GM13976 (cell line): ENCODE measurements at regions not wholly inside any gene's neighbourhood (a gene's known extent, or its start where the extent isn't known, plus 50 kb on each side); places are given as distances from the start of the nearest gene placed in this dataset.
A peak's percentile ranks its signal among the peaks of the same experiment; 100 is the strongest.

Source experiments
- DNase-seq: peaks from one replicate; pipeline ENCODE4 v3.0.0; 2012; ENCODE audit warnings: low spot score
- in situ Hi-C: fragments of 300-500 bp; cut with MboI; formaldehyde crosslinking; loops from one replicate; pipeline ENCODE4 v1.12.0; 2022; ENCODE audit warnings: low sequenced_read_pairs, mixed read lengths, inconsistent platforms; ENCODE audit not compliant: unreplicated experiment
- TF ChIP-seq, protein P1 (sequence below): IDR thresholded peaks from 2 replicates; pipeline ENCODE4 v1.5.1; 2012; ENCODE audit warnings: borderline replicate concordance, mild to moderate bottlenecking; ENCODE audit not compliant: insufficient read depth; ENCODE audit errors: extremely low read depth, missing control alignments, control extremely low read depth

DNA sequence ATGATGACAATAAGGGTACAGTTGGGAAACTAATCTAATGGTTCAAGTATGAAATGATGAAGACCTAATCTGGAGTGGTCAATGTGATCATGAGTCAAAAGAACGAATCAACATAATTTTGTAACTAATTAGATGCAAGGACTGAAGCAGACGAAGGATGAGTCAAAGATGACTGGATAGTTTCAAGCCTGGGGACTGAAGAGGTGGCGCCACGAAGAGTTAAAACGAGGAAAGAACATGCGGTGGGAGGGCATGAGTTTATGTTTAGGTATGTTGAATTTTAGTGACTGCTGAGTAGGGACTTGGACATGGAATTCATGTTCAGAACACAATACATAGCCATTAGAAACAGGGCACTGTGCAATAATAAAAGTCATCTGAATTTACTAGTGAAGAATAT, 221.5 kb upstream of the FAM241A start:
- no peak for DNase-seq
- TF ChIP-seq, protein P1, sequence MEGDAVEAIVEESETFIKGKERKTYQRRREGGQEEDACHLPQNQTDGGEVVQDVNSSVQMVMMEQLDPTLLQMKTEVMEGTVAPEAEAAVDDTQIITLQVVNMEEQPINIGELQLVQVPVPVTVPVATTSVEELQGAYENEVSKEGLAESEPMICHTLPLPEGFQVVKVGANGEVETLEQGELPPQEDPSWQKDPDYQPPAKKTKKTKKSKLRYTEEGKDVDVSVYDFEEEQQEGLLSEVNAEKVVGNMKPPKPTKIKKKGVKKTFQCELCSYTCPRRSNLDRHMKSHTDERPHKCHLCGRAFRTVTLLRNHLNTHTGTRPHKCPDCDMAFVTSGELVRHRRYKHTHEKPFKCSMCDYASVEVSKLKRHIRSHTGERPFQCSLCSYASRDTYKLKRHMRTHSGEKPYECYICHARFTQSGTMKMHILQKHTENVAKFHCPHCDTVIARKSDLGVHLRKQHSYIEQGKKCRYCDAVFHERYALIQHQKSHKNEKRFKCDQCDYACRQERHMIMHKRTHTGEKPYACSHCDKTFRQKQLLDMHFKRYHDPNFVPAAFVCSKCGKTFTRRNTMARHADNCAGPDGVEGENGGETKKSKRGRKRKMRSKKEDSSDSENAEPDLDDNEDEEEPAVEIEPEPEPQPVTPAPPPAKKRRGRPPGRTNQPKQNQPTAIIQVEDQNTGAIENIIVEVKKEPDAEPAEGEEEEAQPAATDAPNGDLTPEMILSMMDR = no peak
- in situ Hi-C loops = no loop called here

DNA sequence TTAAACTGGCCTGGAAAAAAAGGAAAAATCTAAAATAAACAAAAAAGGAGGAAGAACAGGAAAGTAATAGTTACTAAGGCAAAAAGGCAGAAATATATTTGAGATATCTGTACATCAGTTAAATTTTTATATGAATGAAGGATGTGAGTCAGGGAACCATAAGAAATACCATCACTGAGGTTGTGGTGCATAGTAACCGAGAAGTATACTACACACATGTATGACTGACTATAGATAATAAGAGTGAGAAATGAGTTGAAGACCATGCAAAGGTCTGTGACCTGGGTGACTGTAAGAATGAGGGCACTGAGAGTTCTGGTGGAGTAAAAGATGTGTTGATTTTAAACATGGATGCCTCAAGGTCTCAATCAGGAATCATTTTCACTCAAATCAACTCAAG, 220.6 kb upstream of the FAM241A start:
- TF ChIP-seq, protein P1 = no peak
- no peak for DNase-seq
- in situ Hi-C loops = no loop called here

DNA sequence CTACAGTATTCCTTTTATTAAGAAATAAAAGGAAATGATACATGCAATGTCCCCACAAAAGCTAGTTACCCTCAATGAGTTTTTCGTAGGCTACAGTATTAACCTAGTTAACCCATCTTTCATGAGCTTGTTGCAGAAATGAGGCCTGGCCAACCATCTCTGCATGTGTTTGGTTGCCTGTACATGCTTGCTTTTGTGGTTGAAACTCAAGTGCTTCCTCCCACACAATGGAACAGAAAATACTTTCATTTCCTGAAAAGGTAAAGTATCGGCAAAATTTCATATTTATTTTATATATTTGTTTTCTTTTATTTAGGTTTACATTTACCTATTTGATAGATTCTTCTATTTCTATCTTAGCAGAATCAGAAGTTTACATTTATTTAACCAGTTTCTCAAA, 214.6 kb upstream of the FAM241A start:
- TF ChIP-seq, protein P1 = no peak
- in situ Hi-C loops = loop anchor here (10.0 kb wide), 1 partner anchor 286 kb away; no protein-coding TSS in a partner anchor
- peak; percentile 5 for DNase-seq

DNA sequence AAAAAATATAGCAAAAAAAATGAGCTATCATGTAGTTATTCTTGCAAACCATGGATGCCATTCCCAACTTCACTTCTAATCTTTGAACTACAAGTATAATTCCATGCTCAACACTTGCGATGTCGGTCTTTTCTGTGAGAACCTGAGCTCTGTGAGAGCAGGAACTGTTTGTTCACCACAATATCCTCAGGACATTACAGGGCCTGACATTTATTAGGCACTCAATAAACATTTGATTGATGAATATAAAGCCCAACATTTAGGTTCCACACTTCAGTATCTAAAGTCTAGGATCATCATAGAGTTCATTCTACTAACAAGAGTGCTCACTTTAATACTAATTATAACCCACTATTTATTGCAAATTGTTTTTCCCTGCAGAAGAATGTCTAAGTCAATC, 211.6 kb upstream of the FAM241A start:
- DNase-seq = no peak
- in situ Hi-C loops = loop anchor here (10.0 kb wide), 1 partner anchor 289 kb away; no protein-coding TSS in a partner anchor
- TF ChIP-seq, protein P1 = no peak

DNA sequence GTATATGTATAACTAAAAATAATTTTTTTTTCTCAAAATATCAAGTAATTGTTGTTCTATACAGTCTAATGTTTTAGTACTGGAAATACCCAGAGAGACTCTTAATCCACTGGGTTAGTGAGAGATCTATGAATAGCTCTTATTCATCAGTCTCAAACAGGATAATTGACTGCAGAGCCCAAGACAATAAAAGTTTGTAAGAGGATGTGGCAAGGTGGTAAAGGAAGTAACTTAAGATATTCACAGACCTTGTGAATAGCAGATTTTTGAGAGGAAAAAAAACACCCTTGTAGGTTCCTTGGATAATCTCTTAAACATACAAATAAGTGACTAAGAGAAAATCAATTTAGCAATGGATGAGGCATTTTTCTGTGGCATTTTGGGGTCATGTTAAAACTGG, 210.9 kb upstream of the FAM241A start:
- in situ Hi-C loops = loop anchor here (10.0 kb wide), 1 partner anchor 290 kb away; no protein-coding TSS in a partner anchor
- DNase-seq = no peak
- TF ChIP-seq, protein P1 = no peak

DNA sequence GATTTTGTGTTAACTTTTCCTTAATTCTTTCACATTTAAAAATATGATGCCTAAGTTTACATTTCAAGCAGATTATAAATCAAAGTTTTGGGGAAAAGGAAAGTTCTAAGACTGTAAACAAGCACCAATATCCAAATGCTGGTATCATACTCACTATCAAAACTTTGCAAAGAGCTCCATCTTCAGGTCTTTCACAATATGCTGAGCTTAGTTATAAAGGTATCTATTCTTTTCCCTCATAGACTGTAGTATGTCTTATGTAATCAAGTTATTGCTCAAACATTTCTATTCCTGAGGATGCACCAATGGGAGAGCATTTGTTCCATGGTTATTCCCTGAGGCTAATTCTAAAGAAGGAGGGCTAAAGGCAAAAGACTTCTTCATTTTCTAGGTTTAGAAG, 207.9 kb upstream of the FAM241A start:
- DNase-seq = peak; percentile 17
- in situ Hi-C loops = loop anchor here (10.0 kb wide), 1 partner anchor 293 kb away; no protein-coding TSS in a partner anchor
- TF ChIP-seq, protein P1 = peak; percentile 36
